GM23338 (cell line): ENCODE measurements at regions not wholly inside any gene's neighbourhood (a gene's known extent, or its start where the extent isn't known, plus 50 kb on each side); places are given as distances from the start of the nearest gene placed in this dataset.

Experiments used
- CTCF ChIP-seq, 2 experiments: fragments of 200-600 bp in 1 of 2; sonication (generic) in 1 of 2; conservative IDR thresholded peaks; 2 replicates each; pipeline versions ENCODE4 v1.5.1 to v1.6.1; 2016 to 2017; ENCODE audit warnings: antibody characterized with exemption in 2 of 2, low read depth in 2 of 2, mild to moderate bottlenecking in 2 of 2, moderate library complexity in 1 of 2
- ETS1 ChIP-seq: IDR thresholded peaks from 2 replicates; pipeline ENCODE4 v1.6.1; 2016; ENCODE audit warnings: antibody characterized with exemption
- EZH2 ChIP-seq: fragments of 200-600 bp; sonication (generic); IDR thresholded peaks from one replicate; pipeline ENCODE4 v1.8.0; 2017; ENCODE audit warnings: antibody characterized with exemption, mild to moderate bottlenecking, low read depth; ENCODE audit not compliant: unreplicated experiment
- EZH2phosphoT487 ChIP-seq: fragments of 200-600 bp; sonication (generic); IDR thresholded peaks from one replicate; pipeline ENCODE4 v1.8.1; 2018; ENCODE audit warnings: antibody characterized with exemption; ENCODE audit not compliant: unreplicated experiment
- POLR2AphosphoS5 ChIP-seq: IDR thresholded peaks from 2 replicates; pipeline ENCODE4 v1.6.1; 2016; ENCODE audit warnings: antibody characterized with exemption, low read depth
- REST ChIP-seq: IDR thresholded peaks from one replicate; pipeline ENCODE4 v1.6.1; 2018; ENCODE audit warnings: antibody characterized with exemption; ENCODE audit not compliant: unreplicated experiment

- TF ChIP-seq POLR2AphosphoS5 = no peak
- no peak for TF ChIP-seq CTCF (conservative IDR thresholded peaks at IDR 0.05; ENCODE audit: low read depth in 2 of 2)
- no peak for TF ChIP-seq EZH2
- TF ChIP-seq EZH2phosphoT487 = no peak
- TF ChIP-seq REST = no peak
- no peak for TF ChIP-seq ETS1
Measured at GRCh38 chr13:26919311-26919710, 158.7 kb upstream of the GPR12 start.
